GM19043 (cell line): ENCODE measurements at regions not wholly inside any gene's neighbourhood (a gene's known extent, or its start where the extent isn't known, plus 50 kb on each side); places are given as distances from the start of the nearest gene placed in this dataset.

Source experiments
- ATAC-seq: cut with Tn5 transposase; IDR thresholded peaks from one replicate; pipeline ENCODE4 v1.9.1; 2021; ENCODE audit warnings: low read depth; ENCODE audit not compliant: unreplicated experiment

DNA sequence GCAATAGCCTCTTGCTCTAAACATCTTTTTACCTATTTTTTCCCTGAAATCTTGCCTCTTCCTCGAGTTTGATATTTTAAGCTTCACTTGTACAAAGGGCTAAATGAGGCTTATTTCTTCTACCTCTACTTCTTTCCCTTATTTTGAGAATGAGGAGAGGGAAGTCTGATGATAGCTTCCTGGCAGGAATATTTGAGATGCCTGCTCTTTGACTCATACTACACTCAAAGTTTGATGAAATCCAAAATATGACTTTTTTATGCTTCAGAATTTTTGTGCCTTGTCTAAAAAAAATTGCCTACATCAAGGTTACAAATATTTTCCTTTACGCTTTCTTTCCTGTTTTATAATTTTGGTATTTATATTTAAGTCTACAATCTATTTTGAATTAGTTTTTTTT is 624.4 kb upstream of the PLXNA2 start:
- no peak for ATAC-seq

GRCh38 chr1:208874915-208875314 is 630.7 kb upstream of the PLXNA2 start:
- no peak for ATAC-seq

GRCh38 chr1:208879022-208879421 is 634.8 kb upstream of the PLXNA2 start:
- no peak for ATAC-seq

DNA sequence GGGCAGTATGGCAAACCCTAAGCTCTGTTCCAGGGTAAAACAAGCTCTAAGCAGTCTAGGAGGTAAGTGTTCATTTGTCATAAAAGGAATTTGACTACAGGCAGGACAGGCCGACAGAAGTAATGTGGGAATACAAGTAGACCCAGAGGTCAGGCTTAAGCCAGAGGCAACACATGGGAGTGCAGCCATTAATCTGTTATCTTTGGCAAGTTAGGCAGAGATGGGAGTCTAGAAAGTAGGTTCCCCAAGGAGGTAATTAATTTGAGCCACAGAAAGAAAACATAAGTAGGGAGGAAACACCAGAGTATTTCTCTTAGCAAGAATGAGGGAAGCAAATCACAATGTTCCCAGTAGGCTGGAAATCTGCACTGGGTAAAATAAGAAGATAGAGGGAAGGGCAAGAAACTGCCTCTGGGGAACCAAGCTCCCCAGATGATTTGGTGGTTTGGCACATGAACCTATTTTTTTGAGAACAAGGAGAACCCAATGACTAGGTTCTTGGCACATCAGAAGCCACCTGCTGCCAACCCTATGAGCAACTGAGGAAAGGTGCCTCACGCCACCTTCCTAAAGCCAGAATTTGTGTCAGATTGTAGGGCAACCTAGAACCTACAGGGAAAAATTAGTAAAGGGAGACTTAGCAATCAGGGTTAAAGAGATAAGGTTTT is 636.4 kb upstream of the PLXNA2 start:
- ATAC-seq = no peak

DNA sequence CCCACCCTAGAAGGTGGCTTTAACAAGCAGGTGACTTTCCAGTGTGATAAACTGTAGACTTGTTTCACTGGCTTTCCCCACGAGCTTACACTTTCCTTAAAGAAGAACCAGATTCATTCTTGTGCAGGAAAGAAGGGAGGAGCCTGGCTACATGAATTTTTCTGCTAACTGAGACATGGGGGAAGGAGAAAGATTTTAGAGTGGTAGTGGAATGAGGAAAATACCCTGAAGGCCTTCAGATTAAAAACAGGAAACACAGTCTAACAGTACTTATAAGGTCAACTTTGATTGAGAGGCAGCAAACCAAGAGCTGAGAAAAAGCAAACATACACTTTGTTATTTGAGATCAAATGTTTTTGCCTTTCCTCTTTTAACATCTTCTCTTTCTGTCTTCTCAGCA is 640.9 kb upstream of the PLXNA2 start:
- ATAC-seq = no peak

DNA sequence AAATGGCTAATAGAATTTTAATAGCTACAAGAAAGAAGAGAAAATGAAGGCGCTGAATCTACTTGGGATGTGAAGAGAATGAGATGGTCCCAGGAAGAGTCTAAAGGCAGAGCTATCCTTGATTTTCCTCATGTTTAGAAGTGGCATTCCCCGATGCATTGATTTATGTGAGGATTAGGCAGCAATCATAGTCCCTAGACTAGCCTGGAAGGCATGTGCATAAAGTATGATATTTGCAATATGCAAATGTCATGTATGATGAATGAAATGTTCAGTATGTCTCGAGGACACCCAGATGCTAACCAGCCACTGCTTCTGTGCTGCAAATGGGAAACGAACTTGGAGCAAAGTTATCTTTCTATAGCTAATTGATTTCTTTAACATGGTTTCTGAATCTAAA is 641.5 kb upstream of the PLXNA2 start:
- ATAC-seq = no peak

GRCh38 chr1:208888376-208888775 is 644.2 kb upstream of the PLXNA2 start:
- ATAC-seq = no peak

DNA sequence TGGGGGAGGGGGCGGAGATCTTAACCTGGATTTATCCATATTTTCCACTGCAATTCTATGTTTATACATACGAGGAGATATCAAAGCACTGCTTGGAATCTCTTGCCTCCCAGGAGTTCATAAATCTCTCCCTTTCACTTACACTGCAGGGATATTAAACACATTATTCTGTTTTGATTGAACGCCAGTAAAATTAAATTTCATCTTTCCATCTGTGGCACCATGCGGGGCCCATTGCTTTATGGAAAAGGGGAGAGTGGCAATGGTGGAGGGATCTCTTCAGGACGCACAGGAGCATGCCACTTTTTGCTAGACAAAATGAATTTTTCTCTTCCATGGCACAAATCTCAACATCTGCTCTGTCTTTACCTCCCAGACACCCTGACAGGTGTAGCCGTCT is 648.0 kb upstream of the PLXNA2 start:
- ATAC-seq = no peak

- ATAC-seq = no peak
Observed at GRCh38 chr1:208893251-208893650, 649.1 kb upstream of the PLXNA2 start.

DNA sequence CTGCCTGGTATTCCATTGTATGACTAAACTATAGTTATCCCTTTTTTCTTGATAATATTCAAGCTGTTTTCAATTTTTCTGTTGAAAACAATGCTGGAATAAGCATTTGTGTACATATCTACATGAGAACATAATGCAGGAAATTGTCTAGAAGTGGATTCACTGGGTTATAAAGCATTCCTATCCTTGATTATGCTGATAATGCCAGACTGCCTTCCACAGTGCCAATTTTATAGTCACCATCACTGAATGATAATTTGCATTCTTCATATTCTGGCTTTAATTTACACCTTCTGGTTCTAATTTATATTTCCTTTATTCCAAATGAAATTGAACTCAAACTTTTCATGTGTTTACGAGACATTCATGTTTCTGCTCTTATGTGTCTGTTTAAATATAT is 651.0 kb upstream of the PLXNA2 start:
- no peak for ATAC-seq

- ATAC-seq = no peak
Observed at GRCh38 chr1:208895820-208896219, 651.6 kb upstream of the PLXNA2 start.

GRCh38 chr1:208896768-208897167 is 652.6 kb upstream of the PLXNA2 start:
- ATAC-seq = no peak

DNA sequence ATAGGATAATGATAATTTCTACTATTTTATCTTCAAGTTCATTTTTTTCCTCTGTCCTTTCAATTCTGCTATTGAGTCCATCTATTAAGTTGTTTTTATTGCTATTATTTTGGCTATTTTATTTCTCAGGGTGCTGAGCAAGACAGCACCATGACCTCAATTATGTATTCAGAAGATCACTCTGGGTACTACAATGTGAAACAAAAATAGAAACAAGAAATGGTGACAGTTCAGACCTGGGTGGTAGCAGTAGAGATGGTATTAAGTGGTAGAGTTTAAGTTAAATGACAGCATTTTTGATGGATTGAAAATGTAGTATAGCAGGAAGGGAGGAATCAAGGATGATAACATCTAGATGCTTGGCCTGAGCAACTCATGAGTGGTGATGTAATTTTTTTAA is 655.3 kb upstream of the PLXNA2 start:
- no peak for ATAC-seq

DNA sequence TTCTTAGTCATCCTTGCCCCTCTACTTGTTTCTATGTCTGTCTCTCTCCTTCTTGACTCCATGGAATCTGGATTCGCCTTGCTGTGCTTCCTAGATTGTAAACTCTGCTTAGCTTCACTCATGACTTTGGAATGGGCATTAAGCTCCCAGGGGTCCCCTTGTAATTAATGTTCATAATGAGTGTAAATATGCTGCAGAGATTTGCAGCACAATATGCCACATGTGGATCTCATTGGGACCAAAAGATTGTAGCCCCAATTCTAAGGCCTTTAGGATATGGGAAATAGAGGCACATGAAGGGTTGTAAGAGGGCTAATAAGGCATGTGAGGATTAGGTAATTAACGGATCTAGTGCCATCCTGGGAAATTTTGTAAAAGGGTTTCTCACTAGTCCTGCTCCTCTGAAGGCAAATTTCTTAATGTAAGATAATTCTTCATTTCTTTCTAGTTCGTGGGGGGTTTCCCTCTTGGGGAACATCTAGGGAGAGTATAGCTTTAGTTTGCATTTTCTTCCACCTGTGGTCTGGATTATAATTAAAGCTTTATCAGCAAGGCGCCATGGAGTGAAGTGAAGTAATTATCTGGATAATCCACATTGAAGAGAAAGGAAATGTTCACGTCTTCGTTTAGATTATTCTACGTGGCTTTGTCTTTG is 659.2 kb upstream of the PLXNA2 start:
- ATAC-seq = no peak

GRCh38 chr1:208907790-208908189 is 663.6 kb upstream of the PLXNA2 start:
- ATAC-seq = no peak

DNA sequence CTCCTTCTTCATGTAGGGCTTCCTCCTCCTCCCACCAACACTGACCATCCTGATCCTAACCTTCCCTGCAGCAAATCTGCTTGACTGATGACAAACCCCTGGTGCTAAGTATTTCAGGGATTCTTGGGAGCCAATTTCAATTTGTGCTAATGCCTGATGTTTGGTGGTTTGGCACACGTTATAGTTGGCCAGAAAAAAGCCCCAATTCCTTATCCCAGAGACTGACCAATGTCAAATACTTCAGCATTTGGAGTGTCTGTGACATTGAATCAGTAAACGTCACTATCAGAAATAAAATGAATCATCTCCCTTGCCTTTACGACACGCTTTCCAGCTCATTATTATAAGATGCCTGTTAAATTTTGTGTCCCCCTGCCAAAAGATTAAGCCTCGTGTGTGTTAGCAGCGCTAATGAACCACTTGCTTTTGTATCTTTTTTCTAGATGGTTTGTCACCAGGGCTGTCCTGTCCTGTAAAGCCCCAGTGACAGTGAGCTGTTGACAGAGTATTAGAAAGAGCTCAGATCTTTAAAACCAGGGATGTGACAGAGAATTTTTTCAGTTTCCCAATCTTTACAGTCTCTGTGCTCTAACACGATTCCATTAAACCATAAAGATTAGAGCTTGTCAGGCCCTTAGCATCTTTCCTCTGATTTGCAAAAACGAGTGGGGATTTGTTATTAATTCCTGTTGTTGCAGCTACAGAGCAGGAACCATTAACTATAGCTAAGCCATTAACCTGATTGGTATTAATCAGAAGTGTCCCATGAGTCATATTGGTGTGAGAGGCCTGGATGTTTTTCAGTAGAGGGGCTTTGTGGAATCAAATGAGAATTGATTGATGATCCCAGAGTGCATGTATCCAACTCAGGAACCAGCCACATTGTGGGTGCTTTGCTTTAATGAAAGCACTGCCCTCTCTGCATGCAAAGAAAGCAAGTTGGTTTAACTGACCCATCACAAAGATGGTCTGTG is 665.1 kb upstream of the PLXNA2 start:
- no peak for ATAC-seq

DNA sequence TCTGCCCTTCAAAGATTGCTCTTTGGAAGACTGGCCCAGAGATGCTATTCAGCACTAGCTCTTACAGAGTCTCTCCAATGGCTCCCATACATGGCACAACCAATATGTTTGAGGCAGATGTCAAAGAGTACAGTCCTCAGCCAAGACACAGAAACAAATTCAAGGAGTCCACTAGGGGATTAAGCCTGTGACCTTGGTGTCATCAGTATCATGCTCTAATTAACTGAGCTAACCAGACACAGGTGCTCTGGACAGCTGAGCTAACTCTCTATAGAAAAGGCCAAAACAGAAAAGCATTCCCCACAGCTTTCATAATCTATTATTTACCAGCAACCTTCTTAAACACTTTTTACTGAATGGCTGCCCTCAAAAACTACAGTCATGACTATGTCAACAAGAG is 666.0 kb upstream of the PLXNA2 start:
- ATAC-seq = no peak

GRCh38 chr1:208917281-208917680 is 666.2 kb upstream of the CAMK1G start:
- ATAC-seq = no peak

- no peak for ATAC-seq
Observed at GRCh38 chr1:208917723-208918122, 665.8 kb upstream of the CAMK1G start.

GRCh38 chr1:208918160-208918559 is 665.4 kb upstream of the CAMK1G start:
- ATAC-seq = no peak

- ATAC-seq = no peak
Observed at GRCh38 chr1:208919371-208919770, 664.1 kb upstream of the CAMK1G start.
